WI38 (cell line): ENCODE measurements at regions not wholly inside any gene's neighbourhood (a gene's known extent, or its start where the extent isn't known, plus 50 kb on each side); places are given as distances from the start of the nearest gene placed in this dataset.

ENCODE experiments used
- H3K4me3 ChIP-seq: 2 replicates; pipeline ENCODE4 v1.5.1; 2011; ENCODE audit warnings: low read depth, mild to moderate bottlenecking, control low read depth, low read length
- TF ChIP-seq, protein P1 (sequence below): IDR thresholded peaks from 2 replicates; pipeline ENCODE4 v1.5.1; 2012; ENCODE audit warnings: low read depth, mild to moderate bottlenecking, control low read depth, low read length

DNA sequence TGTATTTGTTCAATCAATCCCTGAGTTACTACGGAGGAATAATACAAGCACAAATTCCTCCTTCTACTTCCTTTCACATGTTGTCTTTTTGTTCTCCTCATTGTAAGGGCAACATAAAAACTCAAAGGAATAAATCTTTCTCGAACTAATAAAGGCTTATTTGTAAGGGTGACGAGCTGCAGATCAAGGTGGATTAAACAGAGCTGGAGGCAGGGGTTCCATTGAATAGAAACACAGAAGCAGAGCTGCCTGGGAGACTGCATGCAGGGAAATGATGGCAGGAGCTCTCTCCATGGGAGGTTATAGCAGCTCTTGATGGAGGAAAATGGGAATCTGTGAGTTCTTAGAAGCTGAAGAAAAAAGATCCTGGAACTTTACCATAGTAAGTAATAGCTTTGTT, 160.2 kb downstream of the CYYR1 start:
- TF ChIP-seq, protein P1, sequence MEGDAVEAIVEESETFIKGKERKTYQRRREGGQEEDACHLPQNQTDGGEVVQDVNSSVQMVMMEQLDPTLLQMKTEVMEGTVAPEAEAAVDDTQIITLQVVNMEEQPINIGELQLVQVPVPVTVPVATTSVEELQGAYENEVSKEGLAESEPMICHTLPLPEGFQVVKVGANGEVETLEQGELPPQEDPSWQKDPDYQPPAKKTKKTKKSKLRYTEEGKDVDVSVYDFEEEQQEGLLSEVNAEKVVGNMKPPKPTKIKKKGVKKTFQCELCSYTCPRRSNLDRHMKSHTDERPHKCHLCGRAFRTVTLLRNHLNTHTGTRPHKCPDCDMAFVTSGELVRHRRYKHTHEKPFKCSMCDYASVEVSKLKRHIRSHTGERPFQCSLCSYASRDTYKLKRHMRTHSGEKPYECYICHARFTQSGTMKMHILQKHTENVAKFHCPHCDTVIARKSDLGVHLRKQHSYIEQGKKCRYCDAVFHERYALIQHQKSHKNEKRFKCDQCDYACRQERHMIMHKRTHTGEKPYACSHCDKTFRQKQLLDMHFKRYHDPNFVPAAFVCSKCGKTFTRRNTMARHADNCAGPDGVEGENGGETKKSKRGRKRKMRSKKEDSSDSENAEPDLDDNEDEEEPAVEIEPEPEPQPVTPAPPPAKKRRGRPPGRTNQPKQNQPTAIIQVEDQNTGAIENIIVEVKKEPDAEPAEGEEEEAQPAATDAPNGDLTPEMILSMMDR: no peak
- H3K4me3 ChIP-seq: no peak overlapping the region

- TF ChIP-seq, protein P1: no peak
- H3K4me3 ChIP-seq: no peak overlapping the region
These were observed 163.4 kb downstream of the CYYR1 start for GRCh38 chr21:26409735-26410134.

DNA sequence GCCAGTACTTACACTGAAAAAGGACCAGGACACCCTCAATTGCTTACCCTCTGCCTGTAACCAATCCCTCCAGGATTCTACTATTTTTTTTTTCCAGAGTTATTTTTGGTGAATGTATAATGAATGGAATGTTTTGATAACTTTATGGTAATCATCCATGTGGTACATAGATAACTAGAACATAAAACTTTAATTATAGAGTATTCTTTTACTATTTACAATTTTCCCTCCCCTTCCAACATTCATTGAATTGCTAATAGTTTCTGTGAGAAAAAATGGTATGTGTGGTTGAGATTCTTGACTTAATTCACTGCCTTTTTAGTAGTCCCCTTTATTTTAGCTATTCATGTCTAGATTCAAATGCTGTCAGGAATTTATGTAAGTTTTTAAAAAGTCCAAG, 164.6 kb downstream of the CYYR1 start:
- TF ChIP-seq, protein P1: no peak

GRCh38 chr21:26406526-26406925, 166.6 kb downstream of the CYYR1 start:
- no peak overlapping the region for H3K4me3 ChIP-seq
- TF ChIP-seq, protein P1: no peak

More for the DNA sequence above, 164.6 kb downstream of the CYYR1 start:
- no peak overlapping the region for H3K4me3 ChIP-seq

DNA sequence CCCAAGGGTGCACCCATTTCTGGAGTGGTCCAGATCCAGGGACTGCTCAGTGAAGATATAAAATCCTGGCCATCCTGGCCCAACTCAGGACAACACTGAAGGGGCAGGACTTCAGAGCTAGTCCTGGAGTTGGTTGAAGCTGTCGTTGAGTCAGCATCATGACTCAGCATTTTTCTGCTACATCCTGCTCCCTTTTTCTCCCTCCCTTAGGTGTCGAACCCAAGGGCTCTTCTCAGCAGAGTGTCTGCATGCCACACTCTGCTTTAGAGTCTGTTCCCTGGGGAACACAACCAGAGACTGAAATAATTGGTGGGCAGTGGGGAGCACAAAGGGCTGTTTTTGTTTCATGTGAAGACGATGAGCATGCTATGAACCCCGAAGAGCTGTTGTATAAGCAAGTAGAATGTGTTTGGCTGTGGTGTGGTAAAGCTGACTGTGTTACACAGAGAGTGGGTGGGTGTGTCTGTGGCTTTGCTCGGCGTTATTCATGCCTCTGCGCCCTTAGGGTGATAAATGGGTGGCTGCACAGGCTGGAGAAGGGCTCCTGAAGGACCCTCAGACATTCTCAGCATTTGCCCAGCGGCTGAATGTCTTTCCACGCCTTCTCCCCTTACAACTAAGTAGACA, 167.2 kb downstream of the CYYR1 start:
- peak overlapping the region; percentile 5; the same call in 1 of the 2 replicates for H3K4me3 ChIP-seq
- TF ChIP-seq, protein P1: no peak

DNA sequence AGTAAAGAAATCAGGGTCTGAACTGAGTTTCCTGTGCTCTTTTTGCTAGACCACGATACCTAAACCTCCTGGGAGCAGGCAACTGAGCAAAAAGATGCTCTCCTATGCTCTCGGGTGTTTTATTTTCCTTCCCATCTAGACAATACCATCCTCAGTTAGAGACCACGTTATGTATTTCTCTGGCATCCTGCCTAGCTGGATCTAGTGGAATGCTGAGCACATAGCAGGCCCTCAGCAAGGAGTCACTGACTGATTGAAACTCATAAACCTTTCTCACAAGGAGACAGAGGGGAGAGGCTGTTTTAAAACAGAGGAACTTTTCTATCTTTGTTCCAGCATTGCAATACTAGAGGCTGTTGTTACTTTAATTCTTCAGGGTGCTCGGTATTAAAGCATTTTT, 168.0 kb downstream of the CYYR1 start:
- TF ChIP-seq, protein P1: no peak
- no peak overlapping the region for H3K4me3 ChIP-seq

DNA sequence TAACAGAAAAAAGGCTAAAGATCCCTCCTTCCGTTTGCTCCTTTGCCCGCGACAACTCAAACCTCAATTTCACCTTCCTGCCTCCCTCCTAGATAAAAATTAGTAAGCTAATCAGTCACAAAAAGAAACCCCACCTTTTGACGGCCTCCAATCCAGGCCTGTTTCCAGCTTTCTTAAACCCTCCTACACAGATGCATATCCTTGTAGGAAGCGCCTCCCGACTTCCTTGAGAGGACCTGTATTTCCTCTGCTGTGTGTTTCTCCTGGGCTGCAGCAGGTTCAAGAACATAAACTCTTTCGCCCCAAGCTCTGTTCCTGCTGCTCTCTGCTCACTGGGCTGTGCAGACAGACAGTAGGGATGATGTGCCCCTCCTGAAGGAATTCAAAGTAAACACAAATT, 168.8 kb downstream of the CYYR1 start:
- TF ChIP-seq, protein P1: no peak
- H3K4me3 ChIP-seq: no peak overlapping the region
